H1 (cell line): ENCODE measurements at regions not wholly inside any gene's neighbourhood (a gene's known extent, or its start where the extent isn't known, plus 50 kb on each side); places are given as distances from the start of the nearest gene placed in this dataset.

Experiments
- EP300 ChIP-seq, 2 experiments: IDR thresholded peaks; 1 replicate in 1 of 2; 2 replicates in 1 of 2; pipeline ENCODE4 v1.6.1; 2011 to 2012; ENCODE audit warnings: low read depth in 2 of 2, low read length in 2 of 2, mild to moderate bottlenecking in 2 of 2, borderline replicate concordance in 1 of 2, inconsistent platforms in 1 of 2, moderate library complexity in 1 of 2
- EZH2 ChIP-seq: fragments of 200-600 bp; sonication (generic); IDR thresholded peaks from 2 replicates; pipeline ENCODE4 v1.7.1; 2012; ENCODE audit warnings: low read depth, mild to moderate bottlenecking, moderate library complexity, low read length, inconsistent platforms; ENCODE audit not compliant: severe bottlenecking
- JUND ChIP-seq: IDR thresholded peaks from 2 replicates; pipeline ENCODE4 v1.6.1; 2011; ENCODE audit warnings: mild to moderate bottlenecking, improper control_type of control experiment, low read length
- RFX5 ChIP-seq: IDR thresholded peaks from 2 replicates; pipeline ENCODE4 v1.6.1; 2011; ENCODE audit warnings: low read depth, low read length, improper control_type of control experiment, borderline replicate concordance
- RNF2 ChIP-seq: fragments of 200-900, 300-1000 bp; sonication (generic); IDR thresholded peaks from 2 replicates; pipeline ENCODE4 v1.7.1; 2016; ENCODE audit warnings: borderline replicate concordance, low read depth, mild to moderate bottlenecking, antibody characterized with exemption, low read length; ENCODE audit not compliant: poor library complexity, severe bottlenecking; ENCODE audit errors: missing control alignments
- SIN3A ChIP-seq, 2 experiments: IDR thresholded peaks in 1 of 2; conservative IDR thresholded peaks in 1 of 2; 2 replicates each; pipeline ENCODE4 v1.6.1; 2011 to 2012; ENCODE audit warnings: low read length in 2 of 2, improper control_type of control experiment in 1 of 2, low read depth in 1 of 2, mild to moderate bottlenecking in 1 of 2
- YY1 ChIP-seq: IDR thresholded peaks from 2 replicates; pipeline ENCODE4 v1.6.1; 2011; ENCODE audit warnings: low read depth, mild to moderate bottlenecking, low read length

GRCh38 chr4:54912155-54912554 lies 213.2 kb downstream of the KDR start:
- TF ChIP-seq EP300 (IDR thresholded peaks at IDR 0.05; ENCODE audit: borderline replicate concordance in 1 of 2, low read depth in 2 of 2, low read length in 2 of 2) (no peak), SIN3A (conservative IDR thresholded peaks at IDR 0.05 in 1 of 2, IDR thresholded peaks at IDR 0.05 in 1 of 2; ENCODE audit: low read depth in 1 of 2, low read length in 2 of 2) (no peak), RFX5 (no peak), EZH2 (no peak), RNF2 (no peak), JUND (no peak), YY1 (no peak)
